ENCODE measurements at regions not wholly inside any gene's neighbourhood (a gene's known extent, or its start where the extent isn't known, plus 50 kb on each side); places are given as distances from the start of the nearest gene placed in this dataset.

- no peaks in the 10 kb centered on the region for H3K36me3 ChIP-seq (ENCODE audit: control insufficient read depth, insufficient read depth, low read length)
- no peaks in the 10 kb centered on the region for H3K27me3 ChIP-seq (ENCODE audit: control insufficient read depth, insufficient read depth, low read length)
- no peak overlapping the region for H3K9ac ChIP-seq (ENCODE audit: low read depth, low read length)
- H3K9me3 ChIP-seq (ENCODE audit: control insufficient read depth, insufficient read depth, low read length) = no peaks in the 10 kb centered on the region; the same call in none of the 2 replicates
- no peak overlapping the region for H3K27ac ChIP-seq (ENCODE audit: low read depth, low read length)
- H3K4me3 ChIP-seq (ENCODE audit: low read depth, low read length) = no peak overlapping the region
- H3K4me1 ChIP-seq (ENCODE audit: control insufficient read depth, insufficient read depth, low read length) = no peaks in the 10 kb centered on the region; the same call in 1 of the 2 replicates
Observed at GRCh38 chr20:4095639-4096038, 53.0 kb upstream of the SMOX start.

- Histone ChIP-seq H3K4me3 (ENCODE audit: low read depth, low read length) (no peak overlapping the region), H3K9ac (ENCODE audit: low read depth, low read length) (no peak overlapping the region), H3K9me3 (ENCODE audit: control insufficient read depth, insufficient read depth, low read length) (no peaks in the 10 kb centered on the region; the same call in none of the 2 replicates), H3K27me3 (ENCODE audit: control insufficient read depth, insufficient read depth, low read length) (no peaks in the 10 kb centered on the region), H3K36me3 (ENCODE audit: control insufficient read depth, insufficient read depth, low read length) (no peaks in the 10 kb centered on the region), H3K27ac (ENCODE audit: low read depth, low read length) (no peak overlapping the region), H3K4me1 (ENCODE audit: control insufficient read depth, insufficient read depth, low read length) (no peaks in the 10 kb centered on the region; the same call in 1 of the 2 replicates)
Observed at GRCh38 chr20:4091490-4092479, 56.8 kb upstream of the SMOX start.

GRCh38 chr20:4090756-4091489 is 57.7 kb upstream of the SMOX start:
- no peaks in the 10 kb centered on the region; the same call in 1 of the 2 replicates for H3K4me1 ChIP-seq (ENCODE audit: control insufficient read depth, insufficient read depth, low read length)
- no peaks in the 10 kb centered on the region; the same call in none of the 2 replicates for H3K9me3 ChIP-seq (ENCODE audit: control insufficient read depth, insufficient read depth, low read length)
- no peak overlapping the region for H3K9ac ChIP-seq (ENCODE audit: low read depth, low read length)
- H3K27me3 ChIP-seq (ENCODE audit: control insufficient read depth, insufficient read depth, low read length) = peaks cover 8% of the 10 kb centered on the region
- no peaks in the 10 kb centered on the region for H3K36me3 ChIP-seq (ENCODE audit: control insufficient read depth, insufficient read depth, low read length)
- H3K27ac ChIP-seq (ENCODE audit: low read depth, low read length) = no peak overlapping the region
- H3K4me3 ChIP-seq (ENCODE audit: low read depth, low read length) = no peak overlapping the region

- H3K4me3 ChIP-seq (ENCODE audit: low read depth, low read length) = no peak overlapping the region
- H3K9me3 ChIP-seq (ENCODE audit: control insufficient read depth, insufficient read depth, low read length) = no peaks in the 10 kb centered on the region
- no peaks in the 10 kb centered on the region for H3K36me3 ChIP-seq (ENCODE audit: control insufficient read depth, insufficient read depth, low read length)
- peaks cover 5% of the 10 kb centered on the region for H3K4me1 ChIP-seq (ENCODE audit: control insufficient read depth, insufficient read depth, low read length)
- H3K27me3 ChIP-seq (ENCODE audit: control insufficient read depth, insufficient read depth, low read length) = peaks cover 11% of the 10 kb centered on the region
- no peak overlapping the region for H3K9ac ChIP-seq (ENCODE audit: low read depth, low read length)
- no peak overlapping the region for H3K27ac ChIP-seq (ENCODE audit: low read depth, low read length)
Observed at GRCh38 chr20:4089756-4090487, 58.7 kb upstream of the SMOX start.

GRCh38 chr20:4088766-4089165 is 59.9 kb upstream of the SMOX start:
- no peaks in the 10 kb centered on the region for H3K36me3 ChIP-seq (ENCODE audit: control insufficient read depth, insufficient read depth, low read length)
- H3K27ac ChIP-seq (ENCODE audit: low read depth, low read length) = no peak overlapping the region
- H3K4me1 ChIP-seq (ENCODE audit: control insufficient read depth, insufficient read depth, low read length) = peaks cover 6% of the 10 kb centered on the region
- peaks cover 11% of the 10 kb centered on the region for H3K27me3 ChIP-seq (ENCODE audit: control insufficient read depth, insufficient read depth, low read length)
- no peaks in the 10 kb centered on the region for H3K9me3 ChIP-seq (ENCODE audit: control insufficient read depth, insufficient read depth, low read length)
- H3K9ac ChIP-seq (ENCODE audit: low read depth, low read length) = no peak overlapping the region
- H3K4me3 ChIP-seq (ENCODE audit: low read depth, low read length) = no peak overlapping the region

GRCh38 chr20:4087923-4088322 is 60.7 kb upstream of the SMOX start:
- no peak overlapping the region for H3K9ac ChIP-seq (ENCODE audit: low read depth, low read length)
- peaks cover 13% of the 10 kb centered on the region for H3K4me1 ChIP-seq (ENCODE audit: control insufficient read depth, insufficient read depth, low read length)
- H3K27me3 ChIP-seq (ENCODE audit: control insufficient read depth, insufficient read depth, low read length) = peaks cover 11% of the 10 kb centered on the region
- H3K9me3 ChIP-seq (ENCODE audit: control insufficient read depth, insufficient read depth, low read length) = no peaks in the 10 kb centered on the region
- H3K4me3 ChIP-seq (ENCODE audit: low read depth, low read length) = no peak overlapping the region
- H3K36me3 ChIP-seq (ENCODE audit: control insufficient read depth, insufficient read depth, low read length) = no peaks in the 10 kb centered on the region
- no peak overlapping the region for H3K27ac ChIP-seq (ENCODE audit: low read depth, low read length)

GRCh38 chr20:4086771-4087687 is 61.6 kb upstream of the SMOX start:
- Histone ChIP-seq H3K9me3 (ENCODE audit: control insufficient read depth, insufficient read depth, low read length) (no peaks in the 10 kb centered on the region), H3K4me1 (ENCODE audit: control insufficient read depth, insufficient read depth, low read length) (peaks cover 20% of the 10 kb centered on the region), H3K9ac (ENCODE audit: low read depth, low read length) (no peak overlapping the region), H3K27ac (ENCODE audit: low read depth, low read length) (no peak overlapping the region), H3K4me3 (ENCODE audit: low read depth, low read length) (no peak overlapping the region), H3K36me3 (ENCODE audit: control insufficient read depth, insufficient read depth, low read length) (no peaks in the 10 kb centered on the region), H3K27me3 (ENCODE audit: control insufficient read depth, insufficient read depth, low read length) (peaks cover 11% of the 10 kb centered on the region)

GRCh38 chr20:4084721-4085120 is 63.9 kb upstream of the SMOX start:
- H3K9ac ChIP-seq (ENCODE audit: low read depth, low read length) = no peak overlapping the region
- no peak overlapping the region for H3K4me3 ChIP-seq (ENCODE audit: low read depth, low read length)
- H3K4me1 ChIP-seq (ENCODE audit: control insufficient read depth, insufficient read depth, low read length) = peaks cover 20% of the 10 kb centered on the region
- H3K9me3 ChIP-seq (ENCODE audit: control insufficient read depth, insufficient read depth, low read length) = no peaks in the 10 kb centered on the region
- H3K36me3 ChIP-seq (ENCODE audit: control insufficient read depth, insufficient read depth, low read length) = no peaks in the 10 kb centered on the region
- no peak overlapping the region for H3K27ac ChIP-seq (ENCODE audit: low read depth, low read length)
- H3K27me3 ChIP-seq (ENCODE audit: control insufficient read depth, insufficient read depth, low read length) = peaks cover 11% of the 10 kb centered on the region

- Histone ChIP-seq H3K27ac (ENCODE audit: low read depth, low read length) (no peak overlapping the region), H3K27me3 (ENCODE audit: control insufficient read depth, insufficient read depth, low read length) (peaks cover 11% of the 10 kb centered on the region), H3K9ac (ENCODE audit: low read depth, low read length) (no peak overlapping the region)
Observed at GRCh38 chr20:4084096-4084495, 64.5 kb upstream of the SMOX start.

More at GRCh38 chr20:4084096-4084495, 64.5 kb upstream of the SMOX start:
- Histone ChIP-seq H3K36me3 (ENCODE audit: control insufficient read depth, insufficient read depth, low read length) (no peaks in the 10 kb centered on the region), H3K9me3 (ENCODE audit: control insufficient read depth, insufficient read depth, low read length) (no peaks in the 10 kb centered on the region), H3K4me1 (ENCODE audit: control insufficient read depth, insufficient read depth, low read length) (peaks cover 20% of the 10 kb centered on the region), H3K4me3 (ENCODE audit: low read depth, low read length) (no peak overlapping the region)
